ENCODE measurements at regions not wholly inside any gene's neighbourhood (a gene's known extent, or its start where the extent isn't known, plus 50 kb on each side); places are given as distances from the start of the nearest gene placed in this dataset.

- TF ChIP-seq CTCF (IDR thresholded peaks at IDR 0.05) (no peak), POLR2A (IDR thresholded peaks at IDR 0.05) (no peak), POLR2AphosphoS5 (IDR thresholded peaks at IDR 0.05) (no peak)
Measured at GRCh38 chr20:22423190-22423832, 161.1 kb downstream of the FOXA2 start.

Data from breast epithelium (tissue), 3 donors.